Thyroid gland (tissue), 4 donors: ENCODE measurements at regions not wholly inside any gene's neighbourhood (a gene's known extent, or its start where the extent isn't known, plus 50 kb on each side); places are given as distances from the start of the nearest gene placed in this dataset.

Experiments
- POLR2A ChIP-seq, 2 donors: fragments of 450-650 bp; IDR thresholded peaks; one replicate each; pipeline ENCODE4 v1.6.1; 2017; ENCODE audit warnings: antibody characterized with exemption in 2 of 2, mild to moderate bottlenecking in 2 of 2, moderate library complexity in 1 of 2
- TF ChIP-seq, protein P1 (sequence below), 6 experiments: fragments of 200-600 bp in 3 of 6; fragments of 450-650 bp in 3 of 6; sonication (generic) in 3 of 6; IDR thresholded peaks; one replicate each; pipeline ENCODE4 v1.5.1; 2016 to 2019; ENCODE audit warnings: antibody characterized with exemption in 6 of 6, mild to moderate bottlenecking in 2 of 6, inconsistent platforms in 1 of 6, moderate library complexity in 1 of 6

- TF ChIP-seq, protein P1, sequence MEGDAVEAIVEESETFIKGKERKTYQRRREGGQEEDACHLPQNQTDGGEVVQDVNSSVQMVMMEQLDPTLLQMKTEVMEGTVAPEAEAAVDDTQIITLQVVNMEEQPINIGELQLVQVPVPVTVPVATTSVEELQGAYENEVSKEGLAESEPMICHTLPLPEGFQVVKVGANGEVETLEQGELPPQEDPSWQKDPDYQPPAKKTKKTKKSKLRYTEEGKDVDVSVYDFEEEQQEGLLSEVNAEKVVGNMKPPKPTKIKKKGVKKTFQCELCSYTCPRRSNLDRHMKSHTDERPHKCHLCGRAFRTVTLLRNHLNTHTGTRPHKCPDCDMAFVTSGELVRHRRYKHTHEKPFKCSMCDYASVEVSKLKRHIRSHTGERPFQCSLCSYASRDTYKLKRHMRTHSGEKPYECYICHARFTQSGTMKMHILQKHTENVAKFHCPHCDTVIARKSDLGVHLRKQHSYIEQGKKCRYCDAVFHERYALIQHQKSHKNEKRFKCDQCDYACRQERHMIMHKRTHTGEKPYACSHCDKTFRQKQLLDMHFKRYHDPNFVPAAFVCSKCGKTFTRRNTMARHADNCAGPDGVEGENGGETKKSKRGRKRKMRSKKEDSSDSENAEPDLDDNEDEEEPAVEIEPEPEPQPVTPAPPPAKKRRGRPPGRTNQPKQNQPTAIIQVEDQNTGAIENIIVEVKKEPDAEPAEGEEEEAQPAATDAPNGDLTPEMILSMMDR (IDR thresholded peaks at IDR 0.05): no peak
- no peak for TF ChIP-seq POLR2A (IDR thresholded peaks at IDR 0.05)
Measured at GRCh38 chr3:140791368-140791767, 113.5 kb downstream of the TRIM42 start.
